BE2C (cell line): ENCODE measurements at regions not wholly inside any gene's neighbourhood (a gene's known extent, or its start where the extent isn't known, plus 50 kb on each side); places are given as distances from the start of the nearest gene placed in this dataset.

Experiments
- DNase-seq: peaks from one replicate; pipeline ENCODE4 v3.0.0-alpha.2; 2020
- H3K27me3 ChIP-seq: fragments of 250-450 bp; sonication (Bioruptor Pico); 2 replicates; pipeline ENCODE4 v1.5.1; 2020; ENCODE audit warnings: mild to moderate bottlenecking
- H3K36me3 ChIP-seq: fragments of 250-450 bp; sonication (Bioruptor Pico); 2 replicates; pipeline ENCODE4 v1.5.1; 2020; ENCODE audit warnings: mild to moderate bottlenecking
- H3K4me1 ChIP-seq: fragments of 250-450 bp; sonication (Bioruptor Pico); 2 replicates; pipeline ENCODE4 v1.5.1; 2020
- H3K4me3 ChIP-seq: 2 replicates; pipeline ENCODE4 v1.5.1; 2011; ENCODE audit warnings: low read depth, low read length
- H3K9me3 ChIP-seq: fragments of 250-450 bp; sonication (Bioruptor Pico); 2 replicates; pipeline ENCODE4 v1.5.1; 2020
- TF ChIP-seq, protein P1 (sequence below): IDR thresholded peaks from 2 replicates; pipeline ENCODE4 v1.5.1; 2012; ENCODE audit warnings: mild to moderate bottlenecking, low read depth, low read length

DNA sequence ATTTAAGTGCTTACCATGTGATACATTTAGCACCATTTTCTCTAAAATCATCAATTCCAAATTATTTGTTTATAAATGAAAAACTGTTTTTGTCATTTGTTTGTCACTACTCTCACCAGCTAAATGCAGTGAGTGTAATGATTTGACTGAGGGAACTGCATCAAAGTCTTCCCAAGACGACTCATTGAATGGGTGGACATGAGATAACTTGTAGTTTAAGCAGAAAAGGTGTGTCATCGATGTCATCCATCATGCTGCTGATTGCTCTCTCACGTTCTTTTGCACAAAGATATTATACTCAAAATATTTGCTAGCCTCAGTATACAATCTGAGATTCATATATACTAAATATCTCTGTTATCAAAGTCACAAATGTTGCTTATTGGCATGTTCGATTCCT is 366.5 kb downstream of the IRS2 start:
- Histone ChIP-seq H3K9me3 (no peaks in the 10 kb centered on the region), H3K27me3 (no peaks in the 10 kb centered on the region), H3K4me1 (no peaks in the 10 kb centered on the region; the same call in 1 of the 2 replicates), H3K4me3 (no peak overlapping the region), H3K36me3 (no peaks in the 10 kb centered on the region)
- DNase-seq, result no peak
- TF ChIP-seq, protein P1, sequence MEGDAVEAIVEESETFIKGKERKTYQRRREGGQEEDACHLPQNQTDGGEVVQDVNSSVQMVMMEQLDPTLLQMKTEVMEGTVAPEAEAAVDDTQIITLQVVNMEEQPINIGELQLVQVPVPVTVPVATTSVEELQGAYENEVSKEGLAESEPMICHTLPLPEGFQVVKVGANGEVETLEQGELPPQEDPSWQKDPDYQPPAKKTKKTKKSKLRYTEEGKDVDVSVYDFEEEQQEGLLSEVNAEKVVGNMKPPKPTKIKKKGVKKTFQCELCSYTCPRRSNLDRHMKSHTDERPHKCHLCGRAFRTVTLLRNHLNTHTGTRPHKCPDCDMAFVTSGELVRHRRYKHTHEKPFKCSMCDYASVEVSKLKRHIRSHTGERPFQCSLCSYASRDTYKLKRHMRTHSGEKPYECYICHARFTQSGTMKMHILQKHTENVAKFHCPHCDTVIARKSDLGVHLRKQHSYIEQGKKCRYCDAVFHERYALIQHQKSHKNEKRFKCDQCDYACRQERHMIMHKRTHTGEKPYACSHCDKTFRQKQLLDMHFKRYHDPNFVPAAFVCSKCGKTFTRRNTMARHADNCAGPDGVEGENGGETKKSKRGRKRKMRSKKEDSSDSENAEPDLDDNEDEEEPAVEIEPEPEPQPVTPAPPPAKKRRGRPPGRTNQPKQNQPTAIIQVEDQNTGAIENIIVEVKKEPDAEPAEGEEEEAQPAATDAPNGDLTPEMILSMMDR, result no peak

DNA sequence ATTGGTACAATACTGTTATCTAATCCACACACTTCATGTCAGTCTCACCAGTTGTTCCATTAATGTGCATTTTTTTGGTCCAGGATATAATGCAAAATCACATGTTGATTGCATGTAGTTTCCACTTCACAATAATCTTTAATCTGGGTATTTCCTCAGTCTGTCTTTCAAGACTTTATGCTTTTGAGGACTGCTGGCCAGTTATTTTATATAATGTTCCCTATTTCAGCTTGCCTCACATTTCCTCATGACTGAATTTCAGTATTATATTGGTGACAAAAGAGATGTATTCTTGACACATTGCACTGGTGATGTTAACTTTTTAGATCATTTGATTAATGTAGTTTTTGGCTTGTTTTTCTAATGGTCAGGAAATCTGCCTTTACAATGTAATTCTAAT is 368.3 kb downstream of the IRS2 start:
- DNase-seq, result no peak
- TF ChIP-seq, protein P1, result no peak
- no peaks in the 10 kb centered on the region for H3K9me3 ChIP-seq
- H3K27me3 ChIP-seq, result no peaks in the 10 kb centered on the region
- no peaks in the 10 kb centered on the region for H3K36me3 ChIP-seq
- H3K4me1 ChIP-seq, result peaks cover 5% of the 10 kb centered on the region
- no peak overlapping the region for H3K4me3 ChIP-seq

DNA sequence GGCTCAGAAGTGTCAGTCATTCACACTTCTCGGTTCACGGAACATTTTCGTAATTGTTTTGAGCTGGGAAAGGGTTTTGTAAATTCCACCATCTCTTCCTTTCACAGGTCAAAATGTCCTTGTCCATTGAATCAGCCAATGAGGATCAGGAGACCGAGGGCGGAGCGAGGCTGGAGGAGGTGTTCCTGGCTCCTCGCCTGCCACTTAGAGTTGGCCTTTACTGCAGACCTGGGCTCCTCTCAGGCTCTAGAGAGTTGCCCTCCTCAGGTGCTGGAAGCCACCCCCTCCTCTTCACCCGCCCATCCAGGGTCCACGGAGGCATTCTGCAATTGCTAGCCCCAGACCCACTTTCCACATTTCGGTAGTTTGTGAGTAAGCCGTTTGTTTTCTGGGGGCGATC is 370.4 kb downstream of the IRS2 start:
- TF ChIP-seq, protein P1, result no peak
- Histone ChIP-seq H3K27me3 (no peaks in the 10 kb centered on the region), H3K4me1 (peaks cover 22% of the 10 kb centered on the region), H3K36me3 (no peaks in the 10 kb centered on the region), H3K9me3 (no peaks in the 10 kb centered on the region), H3K4me3 (no peak overlapping the region)
- no peak for DNase-seq

DNA sequence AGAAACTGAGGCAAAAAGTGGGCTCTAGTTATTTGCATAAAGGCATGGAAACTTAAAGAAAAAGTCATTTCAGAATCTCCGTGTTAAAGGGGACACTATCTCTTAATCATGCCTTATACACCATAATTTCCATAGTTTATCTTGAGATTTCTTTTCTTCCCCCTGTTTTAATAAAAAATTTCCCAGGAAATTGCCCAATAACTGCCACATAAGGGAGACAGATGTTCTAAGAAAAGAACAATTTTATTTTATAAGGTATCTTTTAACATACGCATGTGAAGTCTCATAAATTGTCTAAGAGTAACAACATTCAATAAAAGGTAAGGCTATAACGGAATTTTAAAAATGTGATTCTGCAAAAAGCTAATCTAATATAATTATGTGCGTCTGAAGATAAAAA is 371.3 kb downstream of the IRS2 start:
- no peak for DNase-seq
- H3K27me3 ChIP-seq, result no peaks in the 10 kb centered on the region
- no peaks in the 10 kb centered on the region for H3K36me3 ChIP-seq
- peaks cover 22% of the 10 kb centered on the region for H3K4me1 ChIP-seq
- H3K4me3 ChIP-seq, result no peak overlapping the region
- TF ChIP-seq, protein P1, result no peak
- no peaks in the 10 kb centered on the region for H3K9me3 ChIP-seq

DNA sequence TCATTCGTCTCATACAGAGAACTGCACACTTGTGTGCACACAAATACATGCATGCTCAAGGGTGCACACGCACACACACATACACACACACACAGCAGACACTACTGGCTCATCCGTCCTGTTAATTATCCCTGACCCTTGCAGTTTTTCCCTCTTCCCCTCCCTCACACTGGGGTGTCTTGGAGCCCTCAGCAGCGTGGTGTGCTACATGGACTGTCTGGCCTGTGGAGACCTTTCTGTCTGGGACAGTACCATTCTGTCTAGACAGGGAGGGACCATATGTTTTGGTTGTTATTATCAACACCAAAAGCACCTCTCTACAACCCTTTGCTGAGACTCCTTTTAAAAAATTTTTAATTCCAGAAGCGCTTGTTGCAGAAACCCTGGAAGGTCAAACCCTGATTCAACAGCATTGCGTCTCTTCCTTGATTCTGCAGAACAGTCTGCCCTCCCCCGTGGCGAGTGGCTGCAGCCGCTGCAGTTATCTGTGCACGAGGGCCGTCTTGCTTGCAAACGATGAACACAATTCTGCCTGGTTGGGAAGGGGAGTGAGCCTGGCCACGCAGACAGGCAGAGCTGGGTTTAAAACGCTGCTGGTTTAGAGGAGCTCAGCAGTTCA is 374.0 kb downstream of the IRS2 start:
- DNase-seq, result peak; percentile 92
- no peaks in the 10 kb centered on the region for H3K9me3 ChIP-seq
- H3K4me3 ChIP-seq, result peak overlapping the region; percentile 29
- no peaks in the 10 kb centered on the region for H3K36me3 ChIP-seq
- peaks cover 22% of the 10 kb centered on the region for H3K4me1 ChIP-seq
- TF ChIP-seq, protein P1, result no peak
- H3K27me3 ChIP-seq, result no peaks in the 10 kb centered on the region

DNA sequence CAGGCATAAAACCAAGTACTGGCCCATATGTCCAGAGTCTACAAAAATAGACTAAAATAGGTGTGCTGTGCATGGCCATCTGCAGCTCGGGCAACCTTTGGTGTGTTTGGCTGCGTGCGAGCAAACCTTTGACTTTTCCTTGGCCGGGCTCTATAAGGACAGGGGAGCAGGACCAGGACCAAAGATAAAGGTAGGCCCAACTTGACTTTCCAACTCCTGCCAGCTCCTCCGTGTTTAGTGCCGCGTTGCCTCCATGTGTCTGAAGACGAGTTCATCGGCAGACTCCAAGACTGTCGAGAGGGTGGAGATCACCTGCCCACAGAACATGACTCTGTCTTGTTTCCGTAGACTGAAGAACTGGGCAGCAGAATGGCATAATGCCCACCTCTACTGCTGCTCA is 375.5 kb downstream of the IRS2 start:
- TF ChIP-seq, protein P1, result no peak
- Histone ChIP-seq H3K9me3 (no peaks in the 10 kb centered on the region), H3K36me3 (no peaks in the 10 kb centered on the region), H3K27me3 (no peaks in the 10 kb centered on the region), H3K4me1 (peaks cover 22% of the 10 kb centered on the region), H3K4me3 (no peak overlapping the region)
- DNase-seq, result no peak
